DND-41 (cell line): ENCODE measurements at regions not wholly inside any gene's neighbourhood (a gene's known extent, or its start where the extent isn't known, plus 50 kb on each side); places are given as distances from the start of the nearest gene placed in this dataset.

Experiments
- ATAC-seq: fragments of 200-7000 bp; cut with Tn5 transposase; 3 replicates; pipeline ENCODE4 v1.9.1; 2021; ENCODE audit warnings: low read depth; ENCODE audit not compliant: insufficient read depth
- DNase-seq: peaks from one replicate; pipeline ENCODE4 v3.0.0-alpha.2; 2020
- H2AFZ ChIP-seq: 2 replicates; pipeline ENCODE4 v1.6.0; 2012; ENCODE audit warnings: low read depth, low read length
- H3K27ac ChIP-seq: 2 replicates; pipeline ENCODE4 v1.5.1; 2012; ENCODE audit warnings: low read length, inconsistent platforms
- H3K27me3 ChIP-seq: fragments of 200-600 bp; sonication (generic); 2 replicates; pipeline ENCODE4 v1.6.0; 2012; ENCODE audit warnings: low read length, mild to moderate bottlenecking, inconsistent platforms; ENCODE audit not compliant: insufficient read depth, poor library complexity
- H3K36me3 ChIP-seq: 2 replicates; pipeline ENCODE4 v1.5.1; 2012; ENCODE audit warnings: low read length, inconsistent platforms; ENCODE audit not compliant: insufficient read depth
- H3K4me1 ChIP-seq: 2 replicates; pipeline ENCODE4 v1.5.1; 2012; ENCODE audit warnings: mild to moderate bottlenecking, low read length; ENCODE audit not compliant: insufficient read depth
- H3K4me2 ChIP-seq: 2 replicates; pipeline ENCODE4 v1.6.0; 2012; ENCODE audit warnings: mild to moderate bottlenecking, moderate library complexity, low read length, inconsistent platforms; ENCODE audit not compliant: insufficient read depth
- H3K4me3 ChIP-seq, 2 experiments: fragments of 200-600 bp in 1 of 2; shearing (Covaris generic) in 1 of 2; 2 replicates each; pipeline ENCODE4 v1.5.1; 2012 to 2016; ENCODE audit warnings: inconsistent platforms in 2 of 2, low read length in 2 of 2, mild to moderate bottlenecking in 2 of 2, low read depth in 1 of 2, moderate library complexity in 1 of 2
- H3K79me2 ChIP-seq: 2 replicates; pipeline ENCODE4 v1.6.0; 2012; ENCODE audit warnings: low read length, inconsistent platforms; ENCODE audit not compliant: insufficient read depth
- H3K9ac ChIP-seq: 2 replicates; pipeline ENCODE4 v1.6.0; 2012; ENCODE audit warnings: low read depth, mild to moderate bottlenecking, inconsistent platforms, low read length, moderate library complexity
- H3K9me3 ChIP-seq: 2 replicates; pipeline ENCODE4 v1.5.1; 2012; ENCODE audit warnings: low read length, moderate library complexity, mild to moderate bottlenecking, inconsistent platforms; ENCODE audit not compliant: insufficient read depth, severe bottlenecking
- H4K20me1 ChIP-seq: 2 replicates; pipeline ENCODE4 v1.6.0; 2012; ENCODE audit warnings: low read length; ENCODE audit not compliant: insufficient read depth
- CTCF ChIP-seq: IDR thresholded peaks from 2 replicates; pipeline ENCODE4 v1.5.1; 2012; ENCODE audit warnings: borderline replicate concordance, low read length, moderate library complexity, mild to moderate bottlenecking; ENCODE audit not compliant: poor library complexity, severe bottlenecking; ENCODE audit errors: extremely low read depth
- EZH2 ChIP-seq: IDR thresholded peaks from 3 replicates; pipeline ENCODE4 v1.6.1; 2012; ENCODE audit warnings: borderline replicate concordance, low read depth, mild to moderate bottlenecking, moderate library complexity, low read length, inconsistent platforms; ENCODE audit not compliant: severe bottlenecking

- H3K4me2 ChIP-seq = no peak overlapping the region
- no peak overlapping the region for H2AFZ ChIP-seq
- H3K4me3 ChIP-seq = no peak overlapping the region
- no peak overlapping the region for H3K27ac ChIP-seq
- H4K20me1 ChIP-seq = no peaks in the 10 kb centered on the region
- H3K36me3 ChIP-seq = no peaks in the 10 kb centered on the region
- TF ChIP-seq EZH2 = no peak
- no peak for TF ChIP-seq CTCF
- no peaks in the 10 kb centered on the region for H3K27me3 ChIP-seq
- ATAC-seq = no peak
- H3K9me3 ChIP-seq = no peaks in the 10 kb centered on the region
- H3K9ac ChIP-seq = no peak overlapping the region
- no peaks in the 10 kb centered on the region for H3K4me1 ChIP-seq
- DNase-seq = no peak
- no peaks in the 10 kb centered on the region for H3K79me2 ChIP-seq
These were observed 159.1 kb upstream of the SLITRK3 start for GRCh38 chr3:165355316-165355715.

- no peaks in the 10 kb centered on the region for H3K79me2 ChIP-seq
- DNase-seq = no peak
- no peaks in the 10 kb centered on the region for H4K20me1 ChIP-seq
- H3K27ac ChIP-seq = no peak overlapping the region
- no peaks in the 10 kb centered on the region for H3K27me3 ChIP-seq
- H3K9me3 ChIP-seq = no peaks in the 10 kb centered on the region
- H3K4me3 ChIP-seq = no peak overlapping the region
- H3K4me2 ChIP-seq = no peak overlapping the region
- H3K36me3 ChIP-seq = no peaks in the 10 kb centered on the region
- H3K4me1 ChIP-seq = peaks cover 8% of the 10 kb centered on the region
- no peak overlapping the region for H3K9ac ChIP-seq
- no peak for TF ChIP-seq CTCF
- no peak for TF ChIP-seq EZH2
- H2AFZ ChIP-seq = no peak overlapping the region
- no peak for ATAC-seq
These were observed 151.3 kb upstream of the SLITRK3 start for GRCh38 chr3:165347526-165347925.

- DNase-seq = no peak
- no peaks in the 10 kb centered on the region for H4K20me1 ChIP-seq
- H3K79me2 ChIP-seq = no peaks in the 10 kb centered on the region
- peaks cover 13% of the 10 kb centered on the region for H3K4me1 ChIP-seq
- no peak for ATAC-seq
- no peaks in the 10 kb centered on the region for H3K36me3 ChIP-seq
- H3K9me3 ChIP-seq = no peaks in the 10 kb centered on the region
- H3K9ac ChIP-seq = no peak overlapping the region
- no peaks in the 10 kb centered on the region for H3K27me3 ChIP-seq
- no peak overlapping the region for H3K27ac ChIP-seq
- H3K4me2 ChIP-seq = no peak overlapping the region
- H2AFZ ChIP-seq = no peak overlapping the region
- TF ChIP-seq CTCF = no peak
- no peak for TF ChIP-seq EZH2
- H3K4me3 ChIP-seq = no peak overlapping the region
These were observed 150.3 kb upstream of the SLITRK3 start for GRCh38 chr3:165346503-165346902.

- Histone ChIP-seq H4K20me1 (no peaks in the 10 kb centered on the region), H3K4me2 (peak overlapping the region; percentile 42; the same call in 1 of the 2 replicates), H3K9me3 (no peaks in the 10 kb centered on the region), H3K4me3 (peak overlapping the region in 1 of 2 experiments; percentile 24; a peak in 1 of 4 replicates), H3K9ac (no peak overlapping the region), H2AFZ (no peak overlapping the region), H3K79me2 (no peaks in the 10 kb centered on the region), H3K27me3 (no peaks in the 10 kb centered on the region), H3K27ac (peak overlapping the region; percentile 47), H3K4me1 (peaks cover 13% of the 10 kb centered on the region), H3K36me3 (no peaks in the 10 kb centered on the region)
- no peak for TF ChIP-seq EZH2
- TF ChIP-seq CTCF = no peak
- ATAC-seq (peak; percentile 92), DNase-seq (no peak)
These were observed 147.0 kb upstream of the SLITRK3 start for GRCh38 chr3:165343185-165343584.
